ENCODE measurements at regions not wholly inside any gene's neighbourhood (a gene's known extent, or its start where the extent isn't known, plus 50 kb on each side); places are given as distances from the start of the nearest gene placed in this dataset.
A peak's percentile ranks its signal among the peaks of the same experiment; 100 is the strongest.

GRCh38 chr12:41743835-41744234, 400.8 kb downstream of the GXYLT1 start:
- DNase-seq: no peak

DNA sequence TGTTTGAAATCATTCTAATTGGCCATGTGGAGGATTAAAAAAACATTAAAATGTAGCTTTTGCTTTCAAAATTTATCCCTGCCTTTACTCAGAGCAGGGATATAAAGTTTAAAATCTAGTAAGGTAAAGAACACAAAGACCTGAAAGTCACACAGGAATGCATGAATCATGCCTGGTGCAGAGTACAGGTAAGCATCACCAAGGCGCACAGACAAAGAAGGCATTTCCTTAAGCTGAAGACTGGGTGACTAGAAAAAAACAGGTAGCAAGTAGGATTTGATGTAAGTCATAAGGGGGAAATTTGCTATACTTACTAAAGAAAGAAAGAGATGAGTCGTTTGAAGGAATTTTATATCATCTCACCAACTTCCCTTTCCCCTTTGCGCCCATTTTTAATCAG, 405.6 kb downstream of the GXYLT1 start:
- DNase-seq: no peak

GRCh38 chr12:41737423-41737822, 407.3 kb downstream of the GXYLT1 start:
- no peak for DNase-seq

GRCh38 chr12:41736436-41736835, 408.2 kb downstream of the GXYLT1 start:
- no peak for DNase-seq

DNA sequence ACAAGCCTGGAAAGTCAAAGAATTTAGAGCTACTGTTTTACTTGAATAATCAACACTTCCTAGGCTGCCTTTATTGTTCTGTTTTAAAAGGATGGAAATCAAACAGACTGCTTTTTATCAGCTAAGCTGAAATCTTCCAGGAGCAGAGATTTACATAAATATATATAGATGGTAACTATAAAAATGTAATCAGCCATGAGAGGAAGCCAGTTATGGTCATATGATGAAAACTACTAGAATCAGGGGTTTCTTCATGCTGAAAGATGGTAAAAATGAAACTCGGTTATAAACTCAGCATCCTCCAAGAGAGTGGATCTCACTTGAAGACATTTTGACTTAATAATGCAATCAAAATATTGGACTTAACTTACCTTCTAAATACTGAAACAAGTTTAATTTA, 413.0 kb downstream of the GXYLT1 start:
- DNase-seq: no peak

DNA sequence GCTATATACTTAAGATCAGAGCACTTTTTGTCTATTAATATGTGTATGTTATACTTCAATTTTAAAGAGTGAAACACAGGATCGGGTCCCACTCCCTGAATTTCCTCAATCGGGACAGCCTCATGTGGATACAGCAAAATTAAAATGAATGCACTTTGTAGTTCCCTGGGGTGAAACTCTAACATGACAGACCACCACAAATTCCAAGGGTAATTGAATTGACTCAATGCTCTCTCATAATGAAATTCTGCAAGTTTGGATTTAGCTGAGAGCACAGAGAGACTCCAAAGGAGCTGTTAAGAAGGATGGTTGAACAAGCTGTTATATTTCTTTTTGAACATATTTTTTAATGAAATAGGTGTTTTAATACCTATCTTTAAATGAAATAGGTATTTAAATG, 413.6 kb downstream of the GXYLT1 start:
- no peak for DNase-seq

GRCh38 chr12:41724216-41724615, 420.5 kb downstream of the GXYLT1 start:
- DNase-seq: no peak

GRCh38 chr12:41719214-41719613, 425.5 kb downstream of the GXYLT1 start:
- no peak for DNase-seq

- DNase-seq: no peak
These were observed 429.4 kb downstream of the GXYLT1 start for GRCh38 chr12:41715256-41715655.

GRCh38 chr12:41709463-41710285, 435.0 kb downstream of the GXYLT1 start:
- DNase-seq: no peak

GRCh38 chr12:41709012-41709411, 435.7 kb downstream of the GXYLT1 start:
- no peak for DNase-seq

DNA sequence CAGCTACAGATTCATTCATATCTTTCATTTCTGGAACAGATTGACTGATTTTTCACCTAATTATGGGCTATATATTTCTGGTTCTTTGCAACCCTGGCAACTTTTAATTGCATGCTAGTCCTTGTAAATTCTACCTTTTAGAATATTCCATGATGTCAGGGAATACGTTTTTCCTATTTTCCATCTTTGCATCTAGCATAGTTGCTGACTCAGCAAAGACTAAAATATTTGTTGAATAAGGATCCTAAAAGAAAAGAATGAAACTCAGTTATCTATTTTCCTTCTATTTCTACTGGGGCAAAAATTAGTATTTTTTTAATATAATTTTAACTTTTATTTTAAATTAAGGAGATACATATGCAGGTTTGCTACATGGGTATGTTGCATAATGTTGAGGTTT, 438.3 kb downstream of the GXYLT1 start:
- no peak for DNase-seq

DNA sequence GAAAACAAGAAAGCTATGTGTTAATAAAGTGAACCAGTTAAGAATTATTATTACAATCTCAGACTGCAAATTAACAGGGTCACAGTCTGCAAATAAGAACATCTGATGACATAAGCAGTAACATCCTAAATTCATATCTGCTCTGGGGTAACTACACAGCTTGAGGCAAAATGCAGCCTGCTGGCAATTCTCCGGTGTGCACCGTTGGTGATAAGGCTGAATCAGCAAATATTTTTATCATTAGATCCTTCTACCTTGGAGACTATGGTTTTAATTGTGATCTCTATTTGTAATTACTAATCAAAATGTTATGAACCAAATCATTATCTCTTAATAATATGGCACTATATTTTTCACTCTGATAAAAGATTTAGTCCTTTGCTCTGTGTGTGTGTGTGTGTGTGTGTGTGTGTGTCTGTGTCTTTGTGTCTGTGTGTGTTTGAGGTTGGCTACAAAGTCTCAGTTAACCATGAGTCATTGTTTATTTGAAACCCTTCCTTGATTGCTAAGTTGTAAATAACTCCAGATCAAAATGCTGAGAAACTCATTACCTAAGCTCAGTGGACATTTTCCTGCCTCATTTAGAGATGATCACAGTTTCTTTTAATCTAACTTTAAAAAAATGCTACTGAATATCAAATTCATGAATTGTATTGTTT, 442.6 kb downstream of the GXYLT1 start:
- no peak for DNase-seq

DNA sequence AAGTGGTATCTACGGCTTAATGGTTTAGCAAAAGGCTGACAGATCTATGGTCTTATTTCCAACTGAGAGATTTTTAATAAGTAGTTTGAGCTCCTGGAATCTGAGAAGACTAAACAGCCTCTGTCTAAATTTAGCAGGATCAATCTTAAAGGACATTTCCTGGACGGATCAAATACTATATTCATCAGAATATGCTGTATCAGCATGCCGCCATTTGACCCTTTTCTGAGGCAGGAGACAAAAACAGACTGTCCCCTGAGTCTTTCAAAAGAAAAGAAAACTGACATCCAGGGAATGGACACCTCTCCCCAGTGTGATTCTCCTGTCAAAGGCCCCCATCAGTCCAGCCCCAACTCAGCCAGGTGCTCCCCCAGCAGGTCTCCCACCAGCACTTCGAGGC, 443.7 kb downstream of the GXYLT1 start:
- DNase-seq: no peak

- DNase-seq: no peak
These were observed 445.0 kb downstream of the GXYLT1 start for GRCh38 chr12:41699658-41700057.

- DNase-seq: no peak
These were observed 447.5 kb downstream of the GXYLT1 start for GRCh38 chr12:41697161-41697560.

DNA sequence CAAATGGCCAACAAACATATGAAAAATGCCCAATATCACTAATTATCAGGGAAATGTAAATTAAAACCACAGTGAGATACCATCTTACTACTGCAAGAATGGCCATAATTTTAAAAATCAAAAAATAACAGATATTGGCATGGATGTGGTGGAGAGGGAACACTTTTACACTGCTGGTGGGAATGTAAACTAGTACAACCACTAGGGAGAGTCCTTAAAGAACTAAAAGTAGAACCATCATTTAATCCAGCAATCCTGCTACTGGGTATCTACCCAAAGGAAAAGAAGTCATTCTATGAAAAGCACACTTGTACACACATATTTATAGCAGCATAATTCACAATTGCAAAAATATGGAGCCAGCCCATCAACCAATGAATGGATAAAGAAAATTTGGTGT, 459.7 kb downstream of the GXYLT1 start:
- DNase-seq: no peak

DNA sequence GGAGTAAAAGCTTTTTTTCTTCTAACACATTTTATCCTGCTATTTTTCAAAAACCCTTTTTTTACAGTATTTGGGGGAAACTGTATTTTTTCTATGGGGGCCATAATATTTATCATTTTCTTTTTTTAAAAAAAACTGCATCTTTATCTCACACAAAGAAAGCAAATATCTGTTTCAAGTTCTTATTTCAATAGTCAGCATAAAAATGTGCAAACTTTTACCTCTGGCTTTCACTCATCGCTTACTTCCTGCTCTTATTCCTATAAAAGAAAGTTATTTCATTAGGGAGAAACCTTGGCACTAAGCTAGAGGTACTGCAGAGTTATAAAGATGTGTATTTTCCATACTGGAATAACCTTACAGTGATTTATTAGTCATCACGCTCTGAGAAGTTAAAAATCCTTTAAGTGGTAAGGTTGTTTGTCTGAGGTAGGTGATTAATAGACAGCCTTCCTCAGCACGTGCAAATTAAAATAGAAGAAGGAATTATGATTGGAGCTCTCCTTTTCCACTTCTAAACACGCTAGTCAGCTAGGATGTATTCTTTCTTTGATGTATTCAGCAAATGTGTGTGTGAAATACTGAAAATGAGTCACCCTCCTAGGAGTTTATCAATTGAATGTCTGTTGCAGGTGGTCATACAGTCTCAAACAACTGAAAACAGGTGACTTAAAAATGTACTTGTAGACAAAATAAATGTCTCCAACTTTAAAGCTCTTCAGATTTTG, 461.0 kb downstream of the GXYLT1 start:
- no peak for DNase-seq

DNA sequence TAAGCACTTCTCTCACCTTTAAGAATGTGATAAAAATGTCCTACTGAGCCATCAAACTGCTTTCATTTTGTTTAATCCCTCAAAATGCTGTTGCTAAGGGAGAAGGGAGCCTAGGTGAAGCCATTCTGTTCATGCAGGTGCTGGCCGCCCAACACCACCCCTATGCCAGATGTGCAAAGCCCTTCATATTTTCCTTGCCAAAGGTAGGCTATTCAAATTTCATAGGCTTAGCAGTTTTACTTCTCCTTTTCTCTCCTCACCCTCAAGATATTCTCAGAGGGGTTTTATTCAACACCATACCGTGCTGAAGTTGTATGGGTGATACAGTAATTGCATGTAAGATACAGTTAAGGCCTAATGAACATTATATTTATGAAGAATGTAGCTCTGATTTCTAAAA, 461.7 kb downstream of the GXYLT1 start:
- no peak for DNase-seq

DNA sequence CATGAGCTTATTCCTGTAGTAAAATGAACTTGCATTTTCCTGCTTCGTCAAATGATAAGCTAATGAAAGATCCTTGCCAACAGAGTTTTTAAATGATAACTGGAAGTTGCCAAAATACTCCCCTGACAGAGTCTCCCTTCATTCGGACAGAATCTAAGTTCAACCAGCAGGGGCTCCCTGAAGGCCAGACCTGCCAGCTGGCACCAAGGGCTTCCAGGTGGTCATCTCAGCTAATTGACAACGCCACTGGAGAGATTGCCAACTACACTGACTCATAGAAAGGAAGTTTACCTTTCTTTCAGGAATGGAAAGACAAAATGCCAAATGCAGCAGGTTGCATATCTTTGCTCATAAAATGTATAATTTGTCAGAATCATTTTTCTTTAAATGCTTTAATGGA, 462.8 kb downstream of the GXYLT1 start:
- no peak for DNase-seq

DNA sequence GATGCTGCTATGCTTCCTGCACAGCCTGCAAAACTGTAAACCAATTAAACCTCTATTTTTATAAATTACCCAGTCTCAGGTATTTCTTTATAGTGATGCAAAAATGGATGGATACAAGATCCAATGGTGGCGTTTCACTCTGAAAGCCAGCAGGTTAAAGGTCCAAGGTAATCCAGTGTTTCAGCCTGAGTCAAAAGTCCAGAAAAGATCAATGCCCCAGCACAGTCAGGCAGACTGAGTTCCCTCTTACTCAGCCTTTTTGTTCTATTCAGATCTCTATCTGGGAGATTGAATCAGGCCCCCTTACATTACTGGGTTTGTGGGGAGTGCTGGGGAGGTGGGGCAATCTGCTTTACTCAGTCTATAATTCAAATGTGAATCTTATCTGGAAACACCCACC, 464.5 kb downstream of the GXYLT1 start:
- DNase-seq: no peak

GRCh38 chr12:41663598-41664265, 475.6 kb downstream of the PDZRN4 start:
- DNase-seq: peak; percentile 6

DNA sequence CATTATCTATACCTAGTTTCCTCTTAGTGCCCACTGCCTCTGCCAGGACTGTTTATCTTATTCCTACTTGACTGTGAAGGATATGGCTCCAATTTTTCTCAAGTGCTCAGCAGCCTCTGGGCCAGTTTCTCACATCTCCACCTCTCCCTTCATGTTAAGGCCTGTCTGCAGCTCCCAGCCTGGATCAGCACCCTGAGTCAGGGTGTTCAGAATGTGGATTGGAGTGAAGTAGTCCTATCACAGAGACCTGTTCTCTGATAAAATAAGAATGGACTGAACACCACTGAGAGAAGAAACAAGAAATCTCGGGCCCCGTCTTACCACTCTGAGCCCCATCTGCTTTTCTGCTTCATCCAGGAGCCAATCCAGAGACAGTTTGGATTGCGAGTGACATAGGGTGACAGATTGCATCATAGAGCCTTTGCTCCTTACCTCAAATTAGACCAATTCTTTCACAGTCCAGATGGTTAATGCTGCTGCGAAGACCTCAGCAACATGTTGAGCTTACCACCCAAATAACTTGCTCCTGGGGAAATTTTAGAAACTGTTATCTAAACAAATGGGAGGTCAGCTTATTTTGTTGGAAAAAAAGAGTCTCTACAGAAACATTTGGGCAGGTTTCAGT, 473.1 kb downstream of the PDZRN4 start:
- DNase-seq: no peak
